Activated B cell treated with CpG ODN at 0.5 μM for 24 hours (primary cell): ENCODE measurements at regions not wholly inside any gene's neighbourhood (a gene's known extent, or its start where the extent isn't known, plus 50 kb on each side); places are given as distances from the start of the nearest gene placed in this dataset.

Experiments used
- ATAC-seq: fragments of 200-7000 bp; cut with Tn5 transposase; one replicate; pipeline ENCODE4 v1.10.0; 2021; ENCODE audit warnings: low read depth, mild to moderate bottlenecking, moderate library complexity
- CTCF ChIA-PET: fragments of 350-600 bp; sonication (Branson Sonifier 250); formaldehyde crosslinking; loops from one replicate; lab custom pipeline; 2021; ENCODE audit warnings: antibody characterized with exemption; lab: Charles Lee
- POLR2A ChIA-PET: fragments of 350-600 bp; sonication (Branson Sonifier 250); formaldehyde crosslinking; loops from one replicate; lab custom pipeline; 2021; ENCODE audit warnings: antibody characterized with exemption; lab: Charles Lee
- DNase-seq: peaks from one replicate; pipeline ENCODE4 v3.0.0; 2022
- H3K27ac Mint-ChIP-seq: one replicate; pipeline ENCODE4 v1.8.0; 2020; ENCODE audit warnings: mixed read lengths
- H3K27me3 Mint-ChIP-seq: one replicate; pipeline ENCODE4 v1.8.0; 2021; ENCODE audit warnings: mixed read lengths
- H3K36me3 Mint-ChIP-seq: one replicate; pipeline ENCODE4 v1.8.0; 2021; ENCODE audit warnings: low read depth, mixed read lengths
- H3K4me1 Mint-ChIP-seq: one replicate; pipeline ENCODE4 v1.8.0; 2021; ENCODE audit warnings: mixed read lengths
- H3K4me3 Mint-ChIP-seq: one replicate; pipeline ENCODE4 v1.8.0; 2020; ENCODE audit warnings: mild to moderate bottlenecking, mixed read lengths
- H3K9me3 Mint-ChIP-seq: one replicate; pipeline ENCODE4 v1.8.0; 2020; ENCODE audit warnings: mixed read lengths
- intact Hi-C: fragments of 100-400 bp; cut with micrococcal nuclease; formaldehyde crosslinking; loops from one replicate; pipeline ENCODE4 v1.15.1; 2024
- TF ChIP-seq, protein P1 (sequence below): fragments of 200-600 bp; IDR thresholded peaks from one replicate; pipeline ENCODE4 v1.8.0; 2022; ENCODE audit warnings: antibody characterized with exemption, mild to moderate bottlenecking

DNA sequence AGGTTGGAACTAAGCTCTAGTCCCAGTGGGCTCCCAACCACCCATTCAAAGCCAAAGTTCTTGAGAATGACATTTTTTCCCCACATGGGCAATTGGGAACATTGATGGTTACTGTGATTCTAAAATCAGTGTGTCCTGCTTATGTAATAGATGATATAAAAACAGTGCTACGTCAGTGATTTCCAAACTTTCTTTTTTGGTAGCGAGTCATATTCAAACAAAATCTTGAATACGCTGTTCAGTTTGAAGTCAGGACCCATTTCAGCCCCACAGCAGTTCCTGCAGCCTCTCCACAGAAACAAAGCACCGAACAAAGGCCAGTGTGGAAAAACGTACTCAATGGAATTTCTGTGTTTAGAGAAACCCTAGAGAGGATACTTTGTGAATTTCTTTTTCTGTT is 170.0 kb upstream of the OLIG3 start:
- ChIA-PET POLR2A (no interaction called here), CTCF (interaction anchor here (3.6 kb wide), 1 partner anchor 311 kb away, joined by 17 read pairs; no protein-coding TSS in a partner anchor)
- intact Hi-C loops, result loop anchor here (5.0 kb wide), 1 partner anchor 203 kb away; the partner anchor contains the start of gene TNFAIP3
- no peaks in the 10 kb centered on the region for H3K36me3 Mint-ChIP-seq
- peaks cover 3% of the 10 kb centered on the region for H3K27me3 Mint-ChIP-seq
- H3K9me3 Mint-ChIP-seq, result no peaks in the 10 kb centered on the region
- no peak overlapping the region for H3K4me3 Mint-ChIP-seq
- DNase-seq (no peak), ATAC-seq (no peak)
- TF ChIP-seq, protein P1, sequence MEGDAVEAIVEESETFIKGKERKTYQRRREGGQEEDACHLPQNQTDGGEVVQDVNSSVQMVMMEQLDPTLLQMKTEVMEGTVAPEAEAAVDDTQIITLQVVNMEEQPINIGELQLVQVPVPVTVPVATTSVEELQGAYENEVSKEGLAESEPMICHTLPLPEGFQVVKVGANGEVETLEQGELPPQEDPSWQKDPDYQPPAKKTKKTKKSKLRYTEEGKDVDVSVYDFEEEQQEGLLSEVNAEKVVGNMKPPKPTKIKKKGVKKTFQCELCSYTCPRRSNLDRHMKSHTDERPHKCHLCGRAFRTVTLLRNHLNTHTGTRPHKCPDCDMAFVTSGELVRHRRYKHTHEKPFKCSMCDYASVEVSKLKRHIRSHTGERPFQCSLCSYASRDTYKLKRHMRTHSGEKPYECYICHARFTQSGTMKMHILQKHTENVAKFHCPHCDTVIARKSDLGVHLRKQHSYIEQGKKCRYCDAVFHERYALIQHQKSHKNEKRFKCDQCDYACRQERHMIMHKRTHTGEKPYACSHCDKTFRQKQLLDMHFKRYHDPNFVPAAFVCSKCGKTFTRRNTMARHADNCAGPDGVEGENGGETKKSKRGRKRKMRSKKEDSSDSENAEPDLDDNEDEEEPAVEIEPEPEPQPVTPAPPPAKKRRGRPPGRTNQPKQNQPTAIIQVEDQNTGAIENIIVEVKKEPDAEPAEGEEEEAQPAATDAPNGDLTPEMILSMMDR, result no peak
- H3K4me1 Mint-ChIP-seq, result no peaks in the 10 kb centered on the region
- H3K27ac Mint-ChIP-seq, result no peak overlapping the region

DNA sequence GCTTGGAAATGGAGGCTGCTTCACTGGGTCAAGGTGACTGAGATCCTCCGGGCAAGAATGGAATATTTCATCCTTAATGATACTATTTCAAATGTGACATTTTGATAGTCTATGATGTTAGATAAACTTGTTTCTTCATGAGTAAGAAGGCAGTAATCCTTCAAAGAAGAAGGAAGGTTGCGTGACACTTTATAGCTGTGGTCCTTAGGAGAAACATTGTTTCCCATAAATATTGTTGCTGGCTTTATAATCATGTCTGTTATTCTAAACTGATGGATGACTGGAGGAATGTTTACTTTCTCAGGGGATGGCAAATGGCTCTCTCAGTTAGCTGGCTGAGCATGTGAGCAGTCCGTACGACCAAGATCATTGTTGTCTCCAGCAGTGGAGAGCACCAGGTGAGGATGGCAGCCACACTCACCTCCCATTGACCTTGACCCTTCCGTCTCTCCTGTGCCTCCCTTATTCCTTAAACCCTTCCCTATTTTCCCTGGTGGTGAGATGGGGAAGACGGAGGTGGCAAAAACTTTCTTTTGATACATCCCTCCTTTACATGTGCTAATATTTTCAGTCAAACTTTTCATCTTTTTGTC is 171.2 kb upstream of the OLIG3 start:
- CTCF ChIA-PET, result interaction anchor here (1.0 kb wide), 3 partner anchors 9 to 310 kb away, joined by 3 to 4 read pairs (median 3); no protein-coding TSS in a partner anchor
- H3K27me3 Mint-ChIP-seq, result peaks cover 8% of the 10 kb centered on the region
- no peak overlapping the region for H3K4me3 Mint-ChIP-seq
- DNase-seq, result no peak
- H3K4me1 Mint-ChIP-seq, result no peaks in the 10 kb centered on the region
- intact Hi-C loops, result no loop called here
- H3K36me3 Mint-ChIP-seq, result no peaks in the 10 kb centered on the region
- ATAC-seq, result no peak
- peaks cover 1% of the 10 kb centered on the region for H3K9me3 Mint-ChIP-seq
- POLR2A ChIA-PET, result no interaction called here
- TF ChIP-seq, protein P1, result no peak
- no peak overlapping the region for H3K27ac Mint-ChIP-seq

DNA sequence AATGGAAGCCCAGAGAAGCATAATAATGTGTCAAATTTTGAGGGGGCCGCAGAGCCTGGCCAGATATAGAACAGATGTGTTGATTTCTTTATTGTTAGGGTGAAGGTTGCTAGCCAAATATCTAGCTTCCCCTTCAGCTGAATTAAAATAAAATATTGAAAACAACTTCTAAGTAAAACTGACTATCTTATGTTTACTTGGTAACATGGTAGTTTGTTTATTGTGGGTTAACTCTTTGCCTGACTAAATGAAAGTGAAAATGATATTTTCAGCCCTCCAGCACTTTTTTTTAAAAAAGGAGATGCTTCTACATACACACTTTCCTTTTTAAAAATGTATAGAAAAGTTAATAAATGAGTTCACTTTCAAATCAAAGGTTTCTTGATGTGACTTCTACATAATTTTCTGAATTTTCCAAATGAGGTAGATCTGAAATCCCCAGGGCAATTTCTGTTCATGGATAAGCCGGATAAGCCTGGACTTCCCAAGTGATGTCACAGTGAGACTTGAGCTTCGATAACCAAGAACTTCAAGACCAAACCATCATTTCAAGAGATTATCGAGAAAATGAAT is 172.1 kb upstream of the OLIG3 start:
- peaks cover 14% of the 10 kb centered on the region for H3K27me3 Mint-ChIP-seq
- peaks cover 6% of the 10 kb centered on the region for H3K9me3 Mint-ChIP-seq
- TF ChIP-seq, protein P1, result no peak
- intact Hi-C loops, result no loop called here
- no peaks in the 10 kb centered on the region for H3K36me3 Mint-ChIP-seq
- no peak overlapping the region for H3K4me3 Mint-ChIP-seq
- no peaks in the 10 kb centered on the region for H3K4me1 Mint-ChIP-seq
- DNase-seq (no peak), ATAC-seq (no peak)
- H3K27ac Mint-ChIP-seq, result no peak overlapping the region
- POLR2A ChIA-PET, result no interaction called here
- CTCF ChIA-PET, result interaction anchor here (1.0 kb wide), 1 partner anchor 10 kb away, joined by 3 read pairs; no protein-coding TSS in a partner anchor

- no peak for ATAC-seq
- TF ChIP-seq, protein P1, result no peak
- Mint-ChIP-seq H3K27ac (no peak overlapping the region), H3K4me3 (no peak overlapping the region), H3K27me3 (peaks cover 21% of the 10 kb centered on the region), H3K36me3 (no peaks in the 10 kb centered on the region), H3K4me1 (no peaks in the 10 kb centered on the region), H3K9me3 (peaks cover 6% of the 10 kb centered on the region)
- ChIA-PET POLR2A (no interaction called here), CTCF (no interaction called here)
- DNase-seq, result no peak
- intact Hi-C loops, result no loop called here
Measured at GRCh38 chr6:137673603-137674002, 179.4 kb upstream of the OLIG3 start.

- TF ChIP-seq, protein P1, result no peak
- ChIA-PET POLR2A (no interaction called here), CTCF (no interaction called here)
- intact Hi-C loops, result no loop called here
- H3K9me3 Mint-ChIP-seq, result no peaks in the 10 kb centered on the region
- no peak overlapping the region for H3K27ac Mint-ChIP-seq
- DNase-seq, result no peak
- no peak overlapping the region for H3K4me3 Mint-ChIP-seq
- peaks cover 12% of the 10 kb centered on the region for H3K27me3 Mint-ChIP-seq
- H3K36me3 Mint-ChIP-seq, result no peaks in the 10 kb centered on the region
- peaks cover 4% of the 10 kb centered on the region for H3K4me1 Mint-ChIP-seq
- no peak for ATAC-seq
Measured at GRCh38 chr6:137676888-137677287, 182.7 kb upstream of the OLIG3 start.
